IMR-90 (cell line): ENCODE measurements at regions not wholly inside any gene's neighbourhood (a gene's known extent, or its start where the extent isn't known, plus 50 kb on each side); places are given as distances from the start of the nearest gene placed in this dataset.

Experiments
- CEBPB ChIP-seq: IDR thresholded peaks from 2 replicates; pipeline ENCODE4 v1.6.1; 2012; ENCODE audit warnings: low read depth, low read length, improper control_type of control experiment
- CTCF ChIP-seq: conservative IDR thresholded peaks from 2 replicates; pipeline ENCODE4 v1.5.1; 2012; ENCODE audit warnings: mild to moderate bottlenecking, low read depth, low read length, improper control_type of control experiment
- FOS ChIP-seq: fragments of 150-350 bp; IDR thresholded peaks from 2 replicates; pipeline ENCODE4 v1.6.1; 2016; ENCODE audit warnings: low read depth, low read length
- MAFK ChIP-seq: IDR thresholded peaks from 2 replicates; pipeline ENCODE4 v1.6.1; 2012; ENCODE audit warnings: low read depth, low read length, improper control_type of control experiment
- POLR2A ChIP-seq: IDR thresholded peaks from 2 replicates; pipeline ENCODE4 v1.6.1; 2012; ENCODE audit warnings: mild to moderate bottlenecking, low read depth, low read length
- RAD21 ChIP-seq: IDR thresholded peaks from 2 replicates; pipeline ENCODE4 v1.6.1; 2012; ENCODE audit warnings: low read length, improper control_type of control experiment
- USF2 ChIP-seq: fragments of 150-350 bp; IDR thresholded peaks from 2 replicates; pipeline ENCODE4 v1.6.1; 2017; ENCODE audit warnings: mild to moderate bottlenecking, antibody characterized with exemption, low read length, low read depth

DNA sequence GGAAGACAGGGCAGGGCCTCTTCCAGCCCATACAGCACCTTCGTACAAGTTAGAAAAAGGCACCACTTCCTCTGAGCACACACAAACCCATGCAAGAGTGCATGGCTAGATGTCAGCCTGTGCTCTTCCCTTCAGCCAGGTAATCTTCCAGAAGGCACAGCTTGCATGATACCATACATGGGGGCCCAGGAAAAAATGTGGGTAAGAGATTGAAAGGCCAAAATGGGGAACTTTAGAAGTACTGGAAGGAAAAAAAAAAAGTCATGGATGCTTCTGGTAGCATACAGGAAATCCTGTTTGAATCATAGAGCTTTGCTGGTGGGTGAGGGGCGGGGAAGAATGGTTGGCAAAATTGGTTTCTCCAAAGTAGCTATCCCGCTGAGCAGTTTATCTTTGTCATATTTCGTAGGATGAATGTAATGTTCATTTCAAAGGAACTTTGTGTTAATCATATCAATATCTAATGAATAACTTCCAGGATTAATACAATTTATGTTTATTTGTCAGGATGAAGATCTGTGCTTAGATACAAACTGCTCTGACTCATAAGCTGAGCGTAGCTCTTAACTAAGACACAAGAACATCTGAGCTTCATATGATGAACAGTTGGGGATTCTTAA is 78.2 kb upstream of the MAP3K1 start:
- no peak for TF ChIP-seq RAD21
- TF ChIP-seq CTCF, result no peak
- no peak for TF ChIP-seq USF2
- no peak for TF ChIP-seq POLR2A
- no peak for TF ChIP-seq MAFK
- no peak for TF ChIP-seq FOS
- no peak for TF ChIP-seq CEBPB
